ENCODE measurements at regions not wholly inside any gene's neighbourhood (a gene's known extent, or its start where the extent isn't known, plus 50 kb on each side); places are given as distances from the start of the nearest gene placed in this dataset.
"Not testable (repeated sequence)": the region's sequence is repeated elsewhere in the genome, so short reads cannot be mapped to it uniquely, and the experiment has no call there.

DNA sequence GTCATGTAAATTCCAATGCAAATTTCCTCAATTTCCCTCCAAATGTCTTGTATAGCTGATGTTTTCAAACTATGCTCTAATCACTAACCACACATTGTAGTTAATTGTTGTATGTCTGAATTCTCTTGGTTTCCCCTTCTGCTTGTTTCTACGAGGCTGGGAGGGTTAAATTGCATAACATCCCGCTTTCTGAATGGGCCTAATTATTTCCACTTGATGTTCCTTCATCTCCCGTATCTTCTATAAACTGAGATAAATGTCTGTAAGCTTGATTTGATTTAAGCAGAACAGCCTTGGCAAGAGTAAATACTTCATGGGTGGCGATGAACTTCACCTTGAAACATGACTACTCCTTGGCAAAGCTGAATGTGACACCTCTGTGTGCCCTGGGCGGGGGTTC lies 72.2 kb downstream of the SERINC2 start:
- TF ChIP-seq, protein P1, sequence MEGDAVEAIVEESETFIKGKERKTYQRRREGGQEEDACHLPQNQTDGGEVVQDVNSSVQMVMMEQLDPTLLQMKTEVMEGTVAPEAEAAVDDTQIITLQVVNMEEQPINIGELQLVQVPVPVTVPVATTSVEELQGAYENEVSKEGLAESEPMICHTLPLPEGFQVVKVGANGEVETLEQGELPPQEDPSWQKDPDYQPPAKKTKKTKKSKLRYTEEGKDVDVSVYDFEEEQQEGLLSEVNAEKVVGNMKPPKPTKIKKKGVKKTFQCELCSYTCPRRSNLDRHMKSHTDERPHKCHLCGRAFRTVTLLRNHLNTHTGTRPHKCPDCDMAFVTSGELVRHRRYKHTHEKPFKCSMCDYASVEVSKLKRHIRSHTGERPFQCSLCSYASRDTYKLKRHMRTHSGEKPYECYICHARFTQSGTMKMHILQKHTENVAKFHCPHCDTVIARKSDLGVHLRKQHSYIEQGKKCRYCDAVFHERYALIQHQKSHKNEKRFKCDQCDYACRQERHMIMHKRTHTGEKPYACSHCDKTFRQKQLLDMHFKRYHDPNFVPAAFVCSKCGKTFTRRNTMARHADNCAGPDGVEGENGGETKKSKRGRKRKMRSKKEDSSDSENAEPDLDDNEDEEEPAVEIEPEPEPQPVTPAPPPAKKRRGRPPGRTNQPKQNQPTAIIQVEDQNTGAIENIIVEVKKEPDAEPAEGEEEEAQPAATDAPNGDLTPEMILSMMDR (IDR thresholded peaks at IDR 0.05), result no peak
- TF ChIP-seq POLR2AphosphoS5 (IDR thresholded peaks at IDR 0.05), result no peak
- no peak for TF ChIP-seq EP300 (IDR thresholded peaks at IDR 0.05)
- no peak for TF ChIP-seq POLR2A (IDR thresholded peaks at IDR 0.05)
- H3K9me3 ChIP-seq, result peaks cover 0 to 11% (median 0%) of the 10 kb centered on the region in 4 donors
- H3K27ac ChIP-seq, result no peak overlapping the region
- WGBS, 5 donors, result 27 to 48% (median 35%) methylated on average over 5 of the region's 5 CpGs
- H3K36me3 ChIP-seq, result no peaks in the 10 kb centered on the region
- no peaks in the 10 kb centered on the region for H3K4me1 ChIP-seq
- H3K27me3 ChIP-seq, result no peaks in the 10 kb centered on the region
- intact Hi-C loops (cut with DNase I; ENCODE audit: low total_unique reads), result no loop called here
- no peak overlapping the region for H3K4me3 ChIP-seq
- no peak for DNase-seq

DNA sequence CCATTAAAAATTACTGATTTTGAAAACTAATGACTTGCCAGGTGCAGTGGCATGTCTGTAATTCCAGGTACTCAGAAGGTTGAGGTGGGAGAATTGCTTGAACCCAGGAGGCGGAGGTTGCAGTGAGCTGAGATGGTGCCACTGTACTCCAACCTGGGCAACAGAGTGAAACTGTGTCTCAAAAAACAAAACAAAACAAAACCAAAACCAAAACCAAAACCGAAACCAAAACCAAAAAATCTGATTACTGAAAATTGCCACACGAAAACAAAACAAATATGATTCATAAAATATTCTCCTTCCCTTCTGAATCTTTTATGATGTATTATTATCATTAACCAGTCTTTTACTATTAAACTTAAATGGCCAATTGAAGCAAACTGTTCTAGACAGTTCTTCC lies 74.1 kb downstream of the SERINC2 start:
- Histone ChIP-seq H3K36me3 (no peaks in the 10 kb centered on the region), H3K27me3 (no peaks in the 10 kb centered on the region), H3K9me3 (no peaks in the 10 kb centered on the region), H3K4me1 (no peaks in the 10 kb centered on the region), H3K27ac (no peak overlapping the region), H3K4me3 (no peak overlapping the region)
- DNase-seq, result no peak
- TF ChIP-seq EP300 (IDR thresholded peaks at IDR 0.05), result no peak
- no peak for TF ChIP-seq POLR2AphosphoS5 (IDR thresholded peaks at IDR 0.05)
- no peak for TF ChIP-seq POLR2A (IDR thresholded peaks at IDR 0.05)
- TF ChIP-seq, protein P1 (IDR thresholded peaks at IDR 0.05), result no peak
- intact Hi-C loops (cut with DNase I; ENCODE audit: low total_unique reads), result no loop called here
- WGBS, 5 donors, result 71 to 82% (median 81%) methylated on average over 3 of the region's 3 CpGs

DNA sequence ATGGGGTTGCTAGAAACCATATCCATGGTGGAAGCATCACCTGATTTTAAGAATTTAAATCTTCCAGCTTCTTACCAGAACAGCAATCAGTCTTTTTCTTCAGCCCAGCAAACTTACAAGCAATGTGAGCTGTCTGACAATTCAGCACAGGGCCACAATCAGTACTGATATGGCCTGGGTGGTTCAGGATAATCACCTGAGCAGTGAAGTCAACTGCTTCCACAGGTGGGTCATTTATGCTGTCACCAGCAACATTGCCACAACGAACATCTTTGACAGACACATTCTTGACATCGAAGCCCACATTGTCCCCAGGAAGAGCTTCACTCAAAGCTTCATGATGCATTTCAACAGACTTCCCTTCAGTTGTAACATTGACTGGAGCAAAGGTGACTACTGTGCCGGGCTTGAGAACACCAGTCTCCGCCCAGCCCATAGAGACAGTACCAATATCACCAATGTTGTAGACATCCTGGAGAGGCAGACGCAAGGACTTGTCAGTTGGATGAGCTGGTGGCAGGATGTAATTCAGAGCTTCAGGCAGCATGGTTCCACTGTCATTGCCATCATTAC lies 74.8 kb downstream of the SERINC2 start:
- TF ChIP-seq POLR2A (IDR thresholded peaks at IDR 0.05) (no peak), POLR2AphosphoS5 (IDR thresholded peaks at IDR 0.05) (no peak)
- intact Hi-C loops (cut with DNase I; ENCODE audit: low total_unique reads), result no loop called here
- no peaks in the 10 kb centered on the region for H3K36me3 ChIP-seq
- H3K9me3 ChIP-seq, result no peaks in the 10 kb centered on the region
- H3K4me1 ChIP-seq, result no peaks in the 10 kb centered on the region
- no peak overlapping the region for H3K27ac ChIP-seq
- H3K27me3 ChIP-seq, result no peaks in the 10 kb centered on the region
- no peak overlapping the region for H3K4me3 ChIP-seq
- DNase-seq, result no peak
- 72 to 85% (median 79%) methylated on average over 4 to 5 of the region's 5 CpGs for WGBS, 5 donors

DNA sequence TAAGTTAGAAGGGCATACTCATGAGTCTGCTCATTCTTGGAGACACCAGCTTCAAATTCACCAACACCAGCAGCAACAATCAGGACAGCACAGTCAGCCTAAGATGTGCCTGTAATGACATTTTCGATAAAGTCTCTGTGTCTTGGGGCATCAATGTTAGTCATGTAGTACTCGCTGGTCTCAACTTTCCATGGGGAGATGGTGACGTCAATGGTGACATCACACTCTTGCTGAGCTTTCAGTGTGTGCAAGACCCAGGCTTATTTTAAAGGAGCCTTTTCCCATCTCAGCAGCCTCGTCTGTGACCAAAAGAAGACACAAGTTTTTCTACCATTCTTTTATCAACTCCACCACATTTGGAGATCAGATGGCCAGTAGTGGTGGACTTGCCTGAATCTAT lies 75.5 kb downstream of the SERINC2 start:
- Histone ChIP-seq H3K4me3 (no peak overlapping the region), H3K27ac (no peak overlapping the region), H3K36me3 (no peaks in the 10 kb centered on the region), H3K27me3 (no peaks in the 10 kb centered on the region), H3K4me1 (no peaks in the 10 kb centered on the region), H3K9me3 (no peaks in the 10 kb centered on the region)
- TF ChIP-seq POLR2AphosphoS5 (IDR thresholded peaks at IDR 0.05), result no peak
- TF ChIP-seq, protein P1 (IDR thresholded peaks at IDR 0.05), result no peak
- no peak for TF ChIP-seq POLR2A (IDR thresholded peaks at IDR 0.05)
- no peak for TF ChIP-seq EP300 (IDR thresholded peaks at IDR 0.05)
- DNase-seq, result no peak
- WGBS, 5 donors, result 87 to 95% (median 93%) methylated on average over 4 of the region's 4 CpGs
- intact Hi-C loops (cut with DNase I; ENCODE audit: low total_unique reads), result no loop called here

DNA sequence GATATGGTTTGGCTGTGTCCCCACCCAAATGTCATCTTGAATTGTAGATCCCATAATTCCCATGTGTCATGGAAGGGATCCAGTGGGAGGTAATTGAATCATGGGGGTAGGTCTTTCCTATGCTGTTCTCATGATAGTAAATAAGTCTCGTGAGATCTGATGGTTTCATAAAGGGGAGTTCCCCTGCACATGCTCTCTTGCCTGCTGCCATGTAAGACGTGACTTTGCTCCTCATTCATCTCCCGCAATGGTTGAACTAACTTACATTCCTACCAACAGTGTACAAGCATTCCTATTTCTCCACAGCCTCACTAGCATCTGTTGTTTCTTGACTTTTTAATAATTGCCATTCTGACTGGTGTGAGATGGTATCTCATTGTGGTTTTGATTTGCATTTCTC lies 76.6 kb downstream of the SERINC2 start:
- H3K9me3 ChIP-seq, result not testable (repeated sequence)

DNA sequence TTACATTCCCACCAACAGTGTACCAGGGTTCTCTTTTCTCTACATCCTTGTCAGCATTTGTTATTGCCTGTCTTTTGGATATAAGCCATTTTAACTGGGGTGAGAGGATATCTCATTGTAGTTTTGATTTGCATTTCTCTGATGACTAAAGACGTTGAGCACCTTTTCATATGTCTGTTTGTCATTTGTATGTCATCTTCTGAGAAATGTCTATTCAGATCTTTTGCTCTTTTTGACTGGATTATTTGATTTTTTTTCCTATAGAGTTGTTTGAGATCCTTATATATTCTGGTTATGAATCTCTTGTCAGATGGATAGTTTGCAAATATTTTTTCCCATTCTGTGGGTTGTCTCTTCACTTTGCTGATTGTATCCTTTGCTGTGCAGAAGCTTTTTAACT lies 77.6 kb downstream of the SERINC2 start:
- DNase-seq; H3K27me3 ChIP-seq; H3K27ac ChIP-seq; H3K4me3 ChIP-seq; H3K4me1 ChIP-seq; intact Hi-C loops (cut with DNase I; ENCODE audit: low total_unique reads); H3K9me3 ChIP-seq; H3K36me3 ChIP-seq: not testable (repeated sequence)
- WGBS, 5 donors, result 44 to 71% (median 53%) methylated on average over 1 of the region's 1 CpG

More for the DNA sequence above, 76.6 kb downstream of the SERINC2 start:
- H3K4me1 ChIP-seq; H3K36me3 ChIP-seq; intact Hi-C loops (cut with DNase I; ENCODE audit: low total_unique reads); H3K4me3 ChIP-seq; H3K27me3 ChIP-seq; H3K27ac ChIP-seq; DNase-seq: not testable (repeated sequence)
- WGBS, 5 donors, result 80 to 94% (median 87%) methylated on average over 3 of the region's 3 CpGs

DNA sequence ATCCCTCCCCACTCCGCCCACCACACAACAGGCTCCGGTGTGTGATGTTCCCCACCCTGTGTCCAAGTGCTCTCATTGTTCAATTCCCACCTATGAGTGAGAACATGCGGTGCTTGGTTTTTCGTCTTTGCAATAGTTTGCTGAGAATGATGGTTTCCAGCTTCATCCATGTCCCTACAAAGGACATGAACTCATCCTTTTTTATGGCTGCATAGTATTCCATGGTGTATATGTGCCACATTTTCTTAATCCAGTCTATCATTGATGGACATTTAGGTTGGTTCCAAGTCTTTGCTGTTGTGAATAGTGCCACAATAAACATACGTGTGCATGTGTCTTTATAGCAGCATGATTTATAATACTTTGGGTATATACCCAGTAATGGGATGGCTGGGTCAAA lies 81.0 kb upstream of the TINAGL1 start:
- H3K4me1 ChIP-seq; DNase-seq; H3K27ac ChIP-seq; H3K36me3 ChIP-seq; H3K9me3 ChIP-seq; H3K4me3 ChIP-seq; intact Hi-C loops (cut with DNase I; ENCODE audit: low total_unique reads): not testable (repeated sequence)
- WGBS, 5 donors, result 94 to 98% (median 97%) methylated on average over 5 of the region's 5 CpGs
- H3K27me3 ChIP-seq, result peaks cover 0 to 10% (median 0%) of the 10 kb centered on the region in 3 donors

DNA sequence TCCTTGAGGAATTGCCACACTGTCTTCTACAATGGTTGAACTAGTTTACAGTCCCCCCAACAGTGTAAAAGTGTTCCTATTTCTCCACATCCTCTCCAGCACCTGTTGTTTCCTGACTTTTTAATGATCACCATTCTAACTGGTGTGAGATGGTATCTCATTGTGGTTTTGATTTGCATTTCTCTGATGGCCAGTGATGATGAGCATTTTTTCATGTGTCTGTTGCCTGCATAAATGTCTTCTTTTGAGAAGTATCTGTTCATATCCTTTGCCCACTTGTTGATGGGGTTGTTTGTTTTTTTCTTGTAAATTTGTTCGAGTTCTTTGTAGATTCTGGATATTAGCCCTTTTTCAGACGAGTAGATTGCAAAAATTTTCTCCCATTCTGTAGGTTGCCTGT lies 80.5 kb upstream of the TINAGL1 start:
- peaks cover 0 to 12% (median 0%) of the 10 kb centered on the region in 3 donors for H3K27me3 ChIP-seq
- H3K27ac ChIP-seq; intact Hi-C loops (cut with DNase I; ENCODE audit: low total_unique reads); H3K4me3 ChIP-seq; H3K4me1 ChIP-seq; DNase-seq; H3K9me3 ChIP-seq; H3K36me3 ChIP-seq: not testable (repeated sequence)
- WGBS, 5 donors, result 77 to 85% (median 84%) methylated on average over 2 of the region's 2 CpGs

Measured in stomach (tissue), 8 donors.